H1 (cell line): ENCODE measurements at regions not wholly inside any gene's neighbourhood (a gene's known extent, or its start where the extent isn't known, plus 50 kb on each side); places are given as distances from the start of the nearest gene placed in this dataset.

Experiments
- CTCF ChIA-PET: fragments of 300-600 bp; sonication (Branson Sonifier 250); formaldehyde crosslinking; loops from one replicate; lab custom pipeline; 2021; ENCODE audit not compliant: partially characterized antibody; lab: Charles Lee
- POLR2A ChIA-PET: fragments of 300-600 bp; sonication (Branson Sonifier 250); formaldehyde crosslinking; loops from one replicate; lab custom pipeline; 2021; ENCODE audit warnings: inconsistent platforms; ENCODE audit not compliant: partially characterized antibody; lab: Charles Lee
- DNase-seq, 2 experiments: peaks; one replicate each; pipeline versions ENCODE4 v3.0.0 to v3.0.0-alpha.2; 2010 to 2022; ENCODE audit warnings: low spot score in 2 of 2, low read depth in 1 of 2, mixed read lengths in 1 of 2
- FAIRE-seq: peaks from 2 replicates; lab custom pipeline; 2011; peaks lifted over from hg19 to GRCh38; lab: Jason Lieb, UNC
- H2AFZ ChIP-seq: 2 replicates; pipeline ENCODE4 v1.8.1; 2012; ENCODE audit warnings: low read length, inconsistent platforms
- H2AK5ac ChIP-seq: 2 replicates; pipeline ENCODE4 v1.6.1; 2013; ENCODE audit warnings: low read depth, low read length
- H2BK120ac ChIP-seq: replicated peaks from 2 replicates; pipeline ENCODE3; 2013; ENCODE audit warnings: low read depth, low read length, inconsistent platforms
- H2BK12ac ChIP-seq: 2 replicates; pipeline ENCODE4 v1.6.1; 2013; ENCODE audit warnings: low read depth, low read length
- H2BK15ac ChIP-seq: 2 replicates; pipeline ENCODE4 v1.6.1; 2013; ENCODE audit warnings: low read length
- H2BK20ac ChIP-seq: 2 replicates; pipeline ENCODE4 v1.6.1; 2013; ENCODE audit warnings: low read length
- H2BK5ac ChIP-seq: 2 replicates; pipeline ENCODE4 v1.6.1; 2013; ENCODE audit warnings: low read depth, low read length
- H3K14ac ChIP-seq: 2 replicates; pipeline ENCODE4 v1.6.1; 2013; ENCODE audit warnings: inconsistent platforms; ENCODE audit not compliant: insufficient read length
- H3K18ac ChIP-seq: 2 replicates; pipeline ENCODE4 v1.6.1; 2013; ENCODE audit warnings: low read length; ENCODE audit errors: extremely low read depth
- H3K23ac ChIP-seq: 2 replicates; pipeline ENCODE4 v1.6.1; 2013; ENCODE audit warnings: inconsistent platforms; ENCODE audit not compliant: insufficient read length
- H3K23me2 ChIP-seq: 2 replicates; pipeline ENCODE4 v1.6.1; 2013; ENCODE audit warnings: low read depth, low read length
- H3K27ac ChIP-seq: 2 replicates; pipeline ENCODE4 v1.6.1; 2011; ENCODE audit warnings: low read depth, low read length, inconsistent platforms
- H3K27me3 ChIP-seq, 4 experiments: replicated peaks in 1 of 4; 1 replicate in 1 of 4; 2 replicates in 3 of 4; pipeline versions ENCODE4 v1.6.1 to v1.8.1; 2011 to 2013; ENCODE audit warnings: low read length in 3 of 4, mild to moderate bottlenecking in 3 of 4, inconsistent platforms in 2 of 4, mixed read lengths in 2 of 4, moderate library complexity in 1 of 4; ENCODE audit not compliant: control insufficient read depth in 3 of 4, insufficient read depth in 3 of 4; ENCODE audit errors: extremely low read depth in 1 of 4
- H3K36me3 ChIP-seq, 4 experiments: 2 replicates each; pipeline versions ENCODE4 v1.6.1 to v1.8.1; 2011 to 2013; ENCODE audit warnings: mild to moderate bottlenecking in 4 of 4, low read length in 3 of 4, moderate library complexity in 2 of 4, control low read depth in 1 of 4, inconsistent platforms in 1 of 4; ENCODE audit not compliant: insufficient read depth in 4 of 4, control insufficient read depth in 2 of 4
- H3K4ac ChIP-seq: replicated peaks from 2 replicates; pipeline ENCODE3; 2013; ENCODE audit warnings: low read length, low read depth, mixed read lengths, inconsistent platforms; ENCODE audit not compliant: insufficient read length
- H3K4me1 ChIP-seq, 4 experiments: replicated peaks in 1 of 4; 1 replicate in 1 of 4; 2 replicates in 3 of 4; pipeline versions ENCODE4 v1.6.1 to v1.8.1; 2011 to 2013; ENCODE audit warnings: low read length in 3 of 4, inconsistent platforms in 2 of 4, mixed read lengths in 1 of 4; ENCODE audit not compliant: insufficient read depth in 4 of 4, control insufficient read depth in 3 of 4
- H3K4me2 ChIP-seq, 2 experiments: 2 replicates each; pipeline versions ENCODE4 v1.6.1 to v1.8.1; 2011 to 2013; ENCODE audit warnings: low read depth in 2 of 2, low read length in 2 of 2, control low read depth in 1 of 2, inconsistent platforms in 1 of 2, mild to moderate bottlenecking in 1 of 2; ENCODE audit not compliant: insufficient read depth in 1 of 2
- H3K4me3 ChIP-seq, 4 experiments: fragments of 200-600, 300-600 bp in 1 of 4; sonication (generic), shearing (Covaris generic), sonication (Bioruptor Twin) in 1 of 4; 2 replicates each; pipeline versions ENCODE4 v1.5.1 to v1.8.1; 2011 to 2016; ENCODE audit warnings: low read length in 4 of 4, low read depth in 3 of 4, control low read depth in 2 of 4, inconsistent platforms in 2 of 4, mild to moderate bottlenecking in 2 of 4, mixed read lengths in 1 of 4, moderate library complexity in 1 of 4; ENCODE audit not compliant: insufficient read depth in 2 of 4; ENCODE audit errors: extremely low read depth in 1 of 4
- H3K56ac ChIP-seq: replicated peaks from 2 replicates; pipeline ENCODE3; 2013; ENCODE audit warnings: low read depth, mild to moderate bottlenecking, mixed read lengths, low read length, inconsistent platforms; ENCODE audit not compliant: insufficient read length
- H3K79me1 ChIP-seq: 2 replicates; pipeline ENCODE4 v1.6.1; 2013; ENCODE audit warnings: low read depth, low read length, control low read depth
- H3K79me2 ChIP-seq, 2 experiments: 2 replicates each; pipeline versions ENCODE4 v1.6.1 to v1.8.1; 2012 to 2013; ENCODE audit warnings: low read length in 2 of 2, mild to moderate bottlenecking in 2 of 2, inconsistent platforms in 1 of 2; ENCODE audit not compliant: insufficient read depth in 2 of 2, control insufficient read depth in 1 of 2
- H3K9ac ChIP-seq, 4 experiments: replicated peaks in 1 of 4; 1 replicate in 1 of 4; 2 replicates in 3 of 4; pipeline versions ENCODE4 v1.6.1 to v1.8.1; 2011 to 2013; ENCODE audit warnings: low read depth in 3 of 4, low read length in 3 of 4, control low read depth in 2 of 4, mild to moderate bottlenecking in 2 of 4, moderate library complexity in 2 of 4, inconsistent platforms in 1 of 4; ENCODE audit errors: extremely low read depth in 1 of 4
- H3K9me3 ChIP-seq, 2 experiments: 2 replicates each; pipeline versions ENCODE4 v1.6.1 to v1.8.1; 2012 to 2013; ENCODE audit warnings: mild to moderate bottlenecking in 2 of 2, moderate library complexity in 2 of 2, control low read depth in 1 of 2, inconsistent platforms in 1 of 2, low read depth in 1 of 2, low read length in 1 of 2, mixed read lengths in 1 of 2; ENCODE audit not compliant: insufficient read depth in 2 of 2
- H4K20me1 ChIP-seq, 2 experiments: replicated peaks in 1 of 2; 2 replicates each; pipeline versions ENCODE3 to v1.8.1; 2011 to 2013; ENCODE audit warnings: inconsistent platforms in 2 of 2, low read length in 2 of 2, mild to moderate bottlenecking in 1 of 2; ENCODE audit not compliant: insufficient read depth in 2 of 2, control insufficient read depth in 1 of 2
- H4K5ac ChIP-seq: 2 replicates; pipeline ENCODE4 v1.6.1; 2013; ENCODE audit warnings: low read length, low read depth, mixed read lengths, inconsistent platforms; ENCODE audit not compliant: insufficient read length
- H4K8ac ChIP-seq: 2 replicates; pipeline ENCODE4 v1.8.0; 2013; ENCODE audit warnings: mild to moderate bottlenecking, moderate library complexity, low read length, inconsistent platforms; ENCODE audit not compliant: insufficient read depth; ENCODE audit errors: extremely low read depth
- H4K91ac ChIP-seq: replicated peaks from 2 replicates; pipeline ENCODE3; 2013; ENCODE audit warnings: low read length, mixed read lengths, inconsistent platforms; ENCODE audit not compliant: insufficient read length
- FOSL1 ChIP-seq: IDR thresholded peaks from 2 replicates; pipeline ENCODE4 v1.6.1; 2011; ENCODE audit warnings: mild to moderate bottlenecking, low read depth, low read length, moderate library complexity; ENCODE audit not compliant: insufficient read depth
- KDM4A ChIP-seq: IDR thresholded peaks from one replicate; pipeline ENCODE4 v1.7.1; 2012; ENCODE audit warnings: low read depth, mild to moderate bottlenecking, moderate library complexity, low read length, inconsistent platforms; ENCODE audit not compliant: severe bottlenecking
- TCF12 ChIP-seq: IDR thresholded peaks from 2 replicates; pipeline ENCODE4 v1.6.1; 2011; ENCODE audit warnings: low read depth, mild to moderate bottlenecking, low read length
- WGBS, 2 experiments: shearing (Covaris generic) in 1 of 2; methylation state at CpG; one replicate each; pipeline versions ENCODE4 v1.1.6 to v1.1.7; 2013 to 2015; ENCODE audit warnings: low lambda C conversion rate in 2 of 2, mixed read lengths in 2 of 2, inconsistent platforms in 1 of 2, low coverage in 1 of 2, missing lambda C conversion rate in 1 of 2; ENCODE audit not compliant: insufficient replicate concordance in 2 of 2, insufficient coverage in 1 of 2, insufficient read length in 1 of 2; ENCODE audit errors: extremely low coverage in 1 of 2, missing lambda C conversion rate in 1 of 2; 5-methylcytosine and 5-hydroxymethylcytosine counted together

- H3K36me3 ChIP-seq, result no peaks in the 10 kb centered on the region
- H3K9ac ChIP-seq, result no peak overlapping the region
- no peak overlapping the region for H3K27ac ChIP-seq
- H3K23me2 ChIP-seq, result peaks cover 1% of the 10 kb centered on the region; the same call in 1 of the 2 replicates
- H2AK5ac ChIP-seq, result no peak overlapping the region
- H3K23ac ChIP-seq, result no peak overlapping the region
- H3K4ac ChIP-seq, result no peak overlapping the region
- FAIRE-seq, result no peak
- H3K4me2 ChIP-seq, result no peak overlapping the region
- no peaks in the 10 kb centered on the region for H3K9me3 ChIP-seq
- no peak overlapping the region for H3K18ac ChIP-seq
- H4K20me1 ChIP-seq, result no peaks in the 10 kb centered on the region
- no peaks in the 10 kb centered on the region for H3K79me1 ChIP-seq
- H2BK5ac ChIP-seq, result no peak overlapping the region
- H2BK15ac ChIP-seq, result no peak overlapping the region
- POLR2A ChIA-PET, result no interaction called here
- WGBS, 2 experiments, result 91% methylated on average over 5 of the region's 5 CpGs; no CpG with 5 or more reads in 1 of the 2 experiments
- no peak overlapping the region for H4K5ac ChIP-seq
- no peak overlapping the region for H2BK120ac ChIP-seq
- TF ChIP-seq FOSL1 (no peak), TCF12 (no peak), KDM4A (no peak)
- TF ChIP-seq, all 59 proteins: peak for 0
- H3K79me2 ChIP-seq, result no peaks in the 10 kb centered on the region
- H2BK12ac ChIP-seq, result no peak overlapping the region
- H3K56ac ChIP-seq, result no peak overlapping the region
- H3K4me3 ChIP-seq, result no peak overlapping the region
- H4K91ac ChIP-seq, result no peak overlapping the region
- DNase-seq, result no peak
- no peak overlapping the region for H2AFZ ChIP-seq
- CTCF ChIA-PET, result interaction anchor here (0.6 kb wide), 1 partner anchor 135 kb away, joined by 3 read pairs; no protein-coding TSS in a partner anchor
- H4K8ac ChIP-seq, result no peak overlapping the region
- H3K4me1 ChIP-seq, result no peaks in the 10 kb centered on the region
- H3K27me3 ChIP-seq, result no peaks in the 10 kb centered on the region
- no peak overlapping the region for H3K14ac ChIP-seq
- no peak overlapping the region for H2BK20ac ChIP-seq
Measured at GRCh38 chr4:145347684-145348083, 134.0 kb upstream of the SMAD1 start.
